Liver (tissue), 3 donors: ENCODE measurements at regions not wholly inside any gene's neighbourhood (a gene's known extent, or its start where the extent isn't known, plus 50 kb on each side); places are given as distances from the start of the nearest gene placed in this dataset.

Source experiments
- GABPA ChIP-seq, 2 donors: IDR thresholded peaks in 1 of 2; conservative IDR thresholded peaks in 1 of 2; 2 replicates each; pipeline ENCODE4 v1.6.1; 2016; ENCODE audit warnings: antibody characterized with exemption in 2 of 2, mild to moderate bottlenecking in 1 of 2, moderate library complexity in 1 of 2
- RAD21 ChIP-seq, 2 donors: IDR thresholded peaks; 2 replicates each; pipeline ENCODE4 v1.6.1; 2016; ENCODE audit warnings: antibody characterized with exemption in 2 of 2, mild to moderate bottlenecking in 2 of 2
- TF ChIP-seq, protein P1 (sequence below): fragments of 150-350 bp; IDR thresholded peaks from 2 replicates; pipeline ENCODE4 v1.5.1; 2017; ENCODE audit warnings: improper control_type of control experiment, low read depth, low read length; ENCODE audit not compliant: missing input control
- TF ChIP-seq, protein P2 (sequence below): IDR thresholded peaks from 2 replicates; pipeline ENCODE4 v1.6.1; 2016; ENCODE audit warnings: antibody characterized with exemption
- donor health status: healthy.
- donor health status: healthy.

DNA sequence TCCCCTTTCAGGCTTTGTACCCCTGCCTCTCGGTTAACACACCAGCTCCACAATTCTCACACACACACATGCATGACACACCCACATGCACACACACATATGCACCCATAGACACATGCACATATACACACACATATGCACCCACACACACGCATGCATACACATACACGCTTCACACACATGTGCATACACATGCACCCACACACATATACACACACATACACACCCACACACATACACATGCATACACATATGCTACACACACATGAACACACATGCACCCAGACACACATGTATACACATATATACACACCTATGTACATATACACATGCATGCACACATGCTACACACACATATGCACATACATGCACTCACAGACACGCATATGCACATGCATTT lies 61.7 kb upstream of the SLC25A33 start:
- TF ChIP-seq, protein P1, sequence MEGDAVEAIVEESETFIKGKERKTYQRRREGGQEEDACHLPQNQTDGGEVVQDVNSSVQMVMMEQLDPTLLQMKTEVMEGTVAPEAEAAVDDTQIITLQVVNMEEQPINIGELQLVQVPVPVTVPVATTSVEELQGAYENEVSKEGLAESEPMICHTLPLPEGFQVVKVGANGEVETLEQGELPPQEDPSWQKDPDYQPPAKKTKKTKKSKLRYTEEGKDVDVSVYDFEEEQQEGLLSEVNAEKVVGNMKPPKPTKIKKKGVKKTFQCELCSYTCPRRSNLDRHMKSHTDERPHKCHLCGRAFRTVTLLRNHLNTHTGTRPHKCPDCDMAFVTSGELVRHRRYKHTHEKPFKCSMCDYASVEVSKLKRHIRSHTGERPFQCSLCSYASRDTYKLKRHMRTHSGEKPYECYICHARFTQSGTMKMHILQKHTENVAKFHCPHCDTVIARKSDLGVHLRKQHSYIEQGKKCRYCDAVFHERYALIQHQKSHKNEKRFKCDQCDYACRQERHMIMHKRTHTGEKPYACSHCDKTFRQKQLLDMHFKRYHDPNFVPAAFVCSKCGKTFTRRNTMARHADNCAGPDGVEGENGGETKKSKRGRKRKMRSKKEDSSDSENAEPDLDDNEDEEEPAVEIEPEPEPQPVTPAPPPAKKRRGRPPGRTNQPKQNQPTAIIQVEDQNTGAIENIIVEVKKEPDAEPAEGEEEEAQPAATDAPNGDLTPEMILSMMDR: no peak
- TF ChIP-seq, protein P2, sequence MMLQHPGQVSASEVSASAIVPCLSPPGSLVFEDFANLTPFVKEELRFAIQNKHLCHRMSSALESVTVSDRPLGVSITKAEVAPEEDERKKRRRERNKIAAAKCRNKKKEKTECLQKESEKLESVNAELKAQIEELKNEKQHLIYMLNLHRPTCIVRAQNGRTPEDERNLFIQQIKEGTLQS: no peak
- TF ChIP-seq GABPA (IDR thresholded peaks at IDR 0.05 in 1 of 2, conservative IDR thresholded peaks at IDR 0.05 in 1 of 2): no peak
- no peak for TF ChIP-seq RAD21 (IDR thresholded peaks at IDR 0.05)
